ENCODE measurements at regions not wholly inside any gene's neighbourhood (a gene's known extent, or its start where the extent isn't known, plus 50 kb on each side); places are given as distances from the start of the nearest gene placed in this dataset.

DNA sequence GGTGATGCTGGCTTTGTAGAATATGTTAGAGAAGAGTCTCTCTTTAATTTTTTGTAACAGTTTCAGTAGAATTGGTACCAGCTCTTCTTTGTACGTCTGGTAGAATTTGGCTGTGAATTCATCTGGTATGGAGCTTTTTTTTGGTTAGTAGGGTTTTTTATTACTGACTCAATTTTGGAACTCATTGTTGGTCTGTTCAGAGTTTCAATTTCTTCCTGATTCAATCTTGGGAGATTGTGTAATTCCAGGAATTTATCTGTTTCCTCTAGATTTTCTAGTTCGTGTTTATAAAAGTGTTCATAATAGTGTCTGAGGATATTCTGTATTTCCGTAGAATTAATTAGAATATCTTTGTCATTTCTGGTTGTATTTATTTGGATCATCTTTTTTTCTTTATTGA, 943.5 kb downstream of the TRIB2 start:
- no peak for TF ChIP-seq TP53 (CRISPR knock-in tag; IDR thresholded peaks at IDR 0.05)
- TF ChIP-seq, protein P1, sequence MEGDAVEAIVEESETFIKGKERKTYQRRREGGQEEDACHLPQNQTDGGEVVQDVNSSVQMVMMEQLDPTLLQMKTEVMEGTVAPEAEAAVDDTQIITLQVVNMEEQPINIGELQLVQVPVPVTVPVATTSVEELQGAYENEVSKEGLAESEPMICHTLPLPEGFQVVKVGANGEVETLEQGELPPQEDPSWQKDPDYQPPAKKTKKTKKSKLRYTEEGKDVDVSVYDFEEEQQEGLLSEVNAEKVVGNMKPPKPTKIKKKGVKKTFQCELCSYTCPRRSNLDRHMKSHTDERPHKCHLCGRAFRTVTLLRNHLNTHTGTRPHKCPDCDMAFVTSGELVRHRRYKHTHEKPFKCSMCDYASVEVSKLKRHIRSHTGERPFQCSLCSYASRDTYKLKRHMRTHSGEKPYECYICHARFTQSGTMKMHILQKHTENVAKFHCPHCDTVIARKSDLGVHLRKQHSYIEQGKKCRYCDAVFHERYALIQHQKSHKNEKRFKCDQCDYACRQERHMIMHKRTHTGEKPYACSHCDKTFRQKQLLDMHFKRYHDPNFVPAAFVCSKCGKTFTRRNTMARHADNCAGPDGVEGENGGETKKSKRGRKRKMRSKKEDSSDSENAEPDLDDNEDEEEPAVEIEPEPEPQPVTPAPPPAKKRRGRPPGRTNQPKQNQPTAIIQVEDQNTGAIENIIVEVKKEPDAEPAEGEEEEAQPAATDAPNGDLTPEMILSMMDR (IDR thresholded peaks at IDR 0.05): no peak
- TF ChIP-seq ZNF263 (CRISPR knock-in tag; IDR thresholded peaks at IDR 0.05; ENCODE audit: low read depth): no peak
- TF ChIP-seq, protein P2, sequence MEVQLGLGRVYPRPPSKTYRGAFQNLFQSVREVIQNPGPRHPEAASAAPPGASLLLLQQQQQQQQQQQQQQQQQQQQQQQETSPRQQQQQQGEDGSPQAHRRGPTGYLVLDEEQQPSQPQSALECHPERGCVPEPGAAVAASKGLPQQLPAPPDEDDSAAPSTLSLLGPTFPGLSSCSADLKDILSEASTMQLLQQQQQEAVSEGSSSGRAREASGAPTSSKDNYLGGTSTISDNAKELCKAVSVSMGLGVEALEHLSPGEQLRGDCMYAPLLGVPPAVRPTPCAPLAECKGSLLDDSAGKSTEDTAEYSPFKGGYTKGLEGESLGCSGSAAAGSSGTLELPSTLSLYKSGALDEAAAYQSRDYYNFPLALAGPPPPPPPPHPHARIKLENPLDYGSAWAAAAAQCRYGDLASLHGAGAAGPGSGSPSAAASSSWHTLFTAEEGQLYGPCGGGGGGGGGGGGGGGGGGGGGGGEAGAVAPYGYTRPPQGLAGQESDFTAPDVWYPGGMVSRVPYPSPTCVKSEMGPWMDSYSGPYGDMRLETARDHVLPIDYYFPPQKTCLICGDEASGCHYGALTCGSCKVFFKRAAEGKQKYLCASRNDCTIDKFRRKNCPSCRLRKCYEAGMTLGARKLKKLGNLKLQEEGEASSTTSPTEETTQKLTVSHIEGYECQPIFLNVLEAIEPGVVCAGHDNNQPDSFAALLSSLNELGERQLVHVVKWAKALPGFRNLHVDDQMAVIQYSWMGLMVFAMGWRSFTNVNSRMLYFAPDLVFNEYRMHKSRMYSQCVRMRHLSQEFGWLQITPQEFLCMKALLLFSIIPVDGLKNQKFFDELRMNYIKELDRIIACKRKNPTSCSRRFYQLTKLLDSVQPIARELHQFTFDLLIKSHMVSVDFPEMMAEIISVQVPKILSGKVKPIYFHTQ (CRISPR knock-in tag; IDR thresholded peaks at IDR 0.05): no peak
- no peak for TF ChIP-seq ATF1 (CRISPR knock-in tag; IDR thresholded peaks at IDR 0.05)
- TF ChIP-seq CBFB (CRISPR knock-in tag; IDR thresholded peaks at IDR 0.05; ENCODE audit: low read depth): no peak
- TF ChIP-seq FOXJ3 (CRISPR knock-in tag; IDR thresholded peaks at IDR 0.05; ENCODE audit: borderline replicate concordance): no peak
- TF ChIP-seq TEAD4 (CRISPR knock-in tag; IDR thresholded peaks at IDR 0.05): no peak
- TF ChIP-seq GABPB1 (CRISPR knock-in tag; IDR thresholded peaks at IDR 0.05): no peak
- TF ChIP-seq NR3C1 (CRISPR knock-in tag; conservative IDR thresholded peaks at IDR 0.05; ENCODE audit: low read depth): no peak
- no peak for TF ChIP-seq ELF4 (CRISPR knock-in tag; IDR thresholded peaks at IDR 0.05; ENCODE audit: low read depth)
- TF ChIP-seq, protein P3, sequence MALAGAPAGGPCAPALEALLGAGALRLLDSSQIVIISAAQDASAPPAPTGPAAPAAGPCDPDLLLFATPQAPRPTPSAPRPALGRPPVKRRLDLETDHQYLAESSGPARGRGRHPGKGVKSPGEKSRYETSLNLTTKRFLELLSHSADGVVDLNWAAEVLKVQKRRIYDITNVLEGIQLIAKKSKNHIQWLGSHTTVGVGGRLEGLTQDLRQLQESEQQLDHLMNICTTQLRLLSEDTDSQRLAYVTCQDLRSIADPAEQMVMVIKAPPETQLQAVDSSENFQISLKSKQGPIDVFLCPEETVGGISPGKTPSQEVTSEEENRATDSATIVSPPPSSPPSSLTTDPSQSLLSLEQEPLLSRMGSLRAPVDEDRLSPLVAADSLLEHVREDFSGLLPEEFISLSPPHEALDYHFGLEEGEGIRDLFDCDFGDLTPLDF (CRISPR knock-in tag; IDR thresholded peaks at IDR 0.05): no peak

Data from WTC11 (cell line).